ACC112 (cell line): ENCODE measurements at regions not wholly inside any gene's neighbourhood (a gene's known extent, or its start where the extent isn't known, plus 50 kb on each side); places are given as distances from the start of the nearest gene placed in this dataset.
"Not testable (repeated sequence)": the region's sequence is repeated elsewhere in the genome, so short reads cannot be mapped to it uniquely, and the experiment has no call there.

ENCODE experiments used
- H2AFZ ChIP-seq: fragments of 200-600 bp; sonication (generic); one replicate; pipeline ENCODE4 v1.6.0; 2017; ENCODE audit warnings: antibody characterized with exemption, low read length; ENCODE audit not compliant: unreplicated experiment
- H3K27ac ChIP-seq: fragments of 200-600 bp; sonication (generic); 2 replicates; pipeline ENCODE4 v1.5.1; 2014; ENCODE audit warnings: low read depth, mild to moderate bottlenecking, antibody characterized with exemption, low read length, moderate library complexity
- H3K27me3 ChIP-seq: fragments of 200-600 bp; sonication (generic); 2 replicates; pipeline ENCODE4 v1.6.1; 2014; ENCODE audit warnings: mild to moderate bottlenecking, antibody characterized with exemption, low read length, moderate library complexity, mixed read lengths; ENCODE audit not compliant: insufficient read depth
- H3K36me3 ChIP-seq: fragments of 200-600 bp; sonication (generic); 2 replicates; pipeline ENCODE4 v1.6.1; 2016; ENCODE audit warnings: mild to moderate bottlenecking, antibody characterized with exemption, low read length, moderate library complexity, mixed read lengths; ENCODE audit not compliant: insufficient read depth
- H3K4me1 ChIP-seq: fragments of 200-600 bp; sonication (generic); one replicate; pipeline ENCODE4 v1.6.1; 2016; ENCODE audit warnings: low read length, mixed read lengths; ENCODE audit not compliant: insufficient read depth, unreplicated experiment, control insufficient read depth
- H3K4me3 ChIP-seq: fragments of 200-600 bp; sonication (generic); 2 replicates; pipeline ENCODE4 v1.5.1; 2014; ENCODE audit warnings: mild to moderate bottlenecking, low read depth, low read length
- H3K79me2 ChIP-seq: fragments of 200-600 bp; sonication (generic); one replicate; pipeline ENCODE4 v1.6.0; 2016; ENCODE audit warnings: low read length; ENCODE audit not compliant: control insufficient read depth, unreplicated experiment, insufficient read depth

GRCh38 chr2:212875950-212876349 is 275.5 kb downstream of the IKZF2 start:
- H3K27ac ChIP-seq, H3K4me1 ChIP-seq, H3K27me3 ChIP-seq, H3K4me3 ChIP-seq, H2AFZ ChIP-seq, H3K36me3 ChIP-seq, H3K79me2 ChIP-seq: not testable (repeated sequence)

DNA sequence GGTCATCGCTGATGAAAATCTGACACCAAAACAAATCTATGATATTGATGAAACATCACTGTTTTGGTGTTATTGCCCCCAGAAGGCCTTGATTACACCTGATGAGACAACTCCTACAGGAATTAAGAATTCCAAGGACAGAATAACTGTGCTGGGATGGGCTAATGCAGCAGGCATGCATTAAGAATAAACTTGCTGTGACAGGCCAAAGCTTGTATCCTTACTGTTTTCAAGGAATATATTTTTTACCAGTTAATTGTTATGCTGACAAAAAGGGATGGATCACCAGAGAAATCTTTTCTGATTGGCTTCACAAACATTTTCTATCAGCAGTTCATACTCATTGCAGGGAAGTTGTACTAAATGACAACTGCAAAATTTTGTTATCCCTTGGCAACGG is 278.2 kb downstream of the IKZF2 start:
- Histone ChIP-seq H3K79me2 (no peaks in the 10 kb centered on the region), H3K36me3 (no peaks in the 10 kb centered on the region), H3K4me1 (no peaks in the 10 kb centered on the region), H3K27me3 (no peaks in the 10 kb centered on the region), H2AFZ (no peak overlapping the region), H3K27ac (no peak overlapping the region), H3K4me3 (no peak overlapping the region)

DNA sequence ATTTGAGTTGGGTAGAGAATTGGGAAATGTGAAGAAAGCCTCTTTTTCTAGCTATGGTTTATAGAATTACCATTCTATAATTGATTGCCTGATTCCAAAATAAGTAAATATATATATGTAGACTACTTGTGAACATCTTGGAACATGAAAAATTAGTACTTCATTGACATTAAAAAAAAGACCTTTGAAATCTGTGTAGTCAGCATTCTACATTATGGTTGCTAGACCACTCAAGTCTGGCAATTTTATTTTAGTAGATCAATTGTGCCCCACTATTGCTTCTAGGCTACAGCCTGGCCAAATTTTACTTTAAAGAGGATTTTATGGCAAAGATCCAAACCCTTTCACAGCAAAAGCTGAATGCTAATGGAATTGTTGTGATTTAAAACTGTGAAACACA is 279.8 kb downstream of the IKZF2 start:
- Histone ChIP-seq H3K27ac (no peak overlapping the region), H3K36me3 (no peaks in the 10 kb centered on the region), H2AFZ (no peak overlapping the region), H3K79me2 (no peaks in the 10 kb centered on the region), H3K27me3 (no peaks in the 10 kb centered on the region), H3K4me3 (no peak overlapping the region), H3K4me1 (no peaks in the 10 kb centered on the region)

DNA sequence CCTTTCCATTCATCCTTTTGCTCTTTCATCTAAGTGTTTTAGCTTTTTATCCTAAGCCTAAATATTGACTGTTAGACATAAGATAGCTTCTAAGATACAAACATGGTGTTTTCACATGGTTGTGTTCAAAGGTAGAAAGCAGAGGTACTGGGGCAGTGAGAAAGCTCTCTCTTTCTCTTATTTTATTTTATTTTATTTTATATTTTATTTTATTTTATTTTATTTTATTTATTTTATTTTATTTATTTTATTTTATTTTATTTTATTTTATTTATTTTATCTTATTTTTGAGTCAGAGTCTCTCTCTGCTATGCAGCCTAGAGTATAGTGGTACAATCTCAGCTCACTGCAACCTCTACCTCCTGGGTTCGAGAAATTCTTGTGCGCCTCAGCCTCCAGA is 287.2 kb downstream of the IKZF2 start:
- no peak overlapping the region for H2AFZ ChIP-seq
- H3K4me3 ChIP-seq, result no peak overlapping the region
- H3K79me2 ChIP-seq, result no peaks in the 10 kb centered on the region
- peaks cover 4% of the 10 kb centered on the region; the same call in 1 of the 2 replicates for H3K36me3 ChIP-seq
- no peak overlapping the region for H3K27ac ChIP-seq
- no peaks in the 10 kb centered on the region for H3K27me3 ChIP-seq
- H3K4me1 ChIP-seq, result no peaks in the 10 kb centered on the region

GRCh38 chr2:212863185-212863588 is 288.2 kb downstream of the IKZF2 start:
- Histone ChIP-seq H3K4me3 (no peak overlapping the region), H2AFZ (no peak overlapping the region), H3K27ac (no peak overlapping the region), H3K36me3 (peaks cover 4% of the 10 kb centered on the region; the same call in 1 of the 2 replicates), H3K79me2 (no peaks in the 10 kb centered on the region), H3K27me3 (no peaks in the 10 kb centered on the region), H3K4me1 (no peaks in the 10 kb centered on the region)

DNA sequence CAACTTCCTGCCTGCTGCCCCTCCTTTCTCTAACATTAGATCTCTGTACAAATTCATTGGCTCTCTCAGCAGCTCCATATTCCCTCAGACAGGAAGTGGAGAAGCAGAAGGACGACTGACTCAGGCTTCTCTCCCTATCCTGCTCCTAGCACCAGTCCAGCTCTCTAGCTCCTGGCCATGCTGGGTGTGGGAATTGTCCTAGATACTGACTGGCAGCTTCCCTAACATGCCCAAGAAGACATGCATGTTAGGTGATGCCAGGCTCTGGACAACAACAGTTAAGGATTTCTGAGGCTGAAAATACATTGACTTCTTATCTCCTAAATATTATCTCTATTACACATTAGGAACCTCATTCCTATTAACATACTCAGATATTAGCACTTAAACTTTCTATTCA is 292.9 kb downstream of the IKZF2 start:
- Histone ChIP-seq H3K4me3 (no peak overlapping the region), H3K27me3 (no peaks in the 10 kb centered on the region), H3K36me3 (no peaks in the 10 kb centered on the region), H2AFZ (no peak overlapping the region), H3K27ac (no peak overlapping the region), H3K79me2 (no peaks in the 10 kb centered on the region), H3K4me1 (no peaks in the 10 kb centered on the region)

GRCh38 chr2:212854771-212855170 is 296.6 kb downstream of the IKZF2 start:
- Histone ChIP-seq H2AFZ (no peak overlapping the region), H3K36me3 (no peaks in the 10 kb centered on the region), H3K4me1 (no peaks in the 10 kb centered on the region), H3K27me3 (no peaks in the 10 kb centered on the region), H3K79me2 (no peaks in the 10 kb centered on the region), H3K27ac (no peak overlapping the region), H3K4me3 (no peak overlapping the region)

DNA sequence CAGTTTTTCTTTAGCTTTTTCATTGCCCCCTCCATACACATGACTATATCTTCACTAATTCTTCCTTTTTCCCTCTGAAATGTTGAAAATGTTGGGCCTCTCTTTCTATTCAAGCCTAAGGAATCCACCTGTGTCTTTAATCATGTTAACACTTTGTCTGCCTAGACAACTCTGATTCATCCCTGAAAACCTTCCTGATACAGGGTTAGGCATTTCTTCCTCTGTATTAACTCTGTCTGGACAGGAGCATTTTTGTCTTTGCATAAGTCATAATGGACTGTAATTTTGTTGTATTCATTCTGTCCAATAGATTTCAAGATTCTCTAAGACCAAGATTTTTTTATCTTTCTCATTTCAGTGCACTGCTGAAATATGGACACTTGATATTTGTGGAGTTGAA is 297.3 kb downstream of the IKZF2 start:
- H2AFZ ChIP-seq, result no peak overlapping the region
- no peaks in the 10 kb centered on the region for H3K27me3 ChIP-seq
- H3K4me3 ChIP-seq, result no peak overlapping the region
- no peaks in the 10 kb centered on the region for H3K4me1 ChIP-seq
- H3K79me2 ChIP-seq, result no peaks in the 10 kb centered on the region
- H3K36me3 ChIP-seq, result no peaks in the 10 kb centered on the region
- no peak overlapping the region for H3K27ac ChIP-seq

- Histone ChIP-seq H3K4me3 (no peak overlapping the region), H3K36me3 (no peaks in the 10 kb centered on the region), H2AFZ (no peak overlapping the region), H3K27me3 (no peaks in the 10 kb centered on the region), H3K27ac (peak overlapping the region; percentile 96), H3K4me1 (peaks cover 39% of the 10 kb centered on the region), H3K79me2 (no peaks in the 10 kb centered on the region)
Measured at GRCh38 chr2:212845941-212846340, 305.5 kb downstream of the IKZF2 start.

DNA sequence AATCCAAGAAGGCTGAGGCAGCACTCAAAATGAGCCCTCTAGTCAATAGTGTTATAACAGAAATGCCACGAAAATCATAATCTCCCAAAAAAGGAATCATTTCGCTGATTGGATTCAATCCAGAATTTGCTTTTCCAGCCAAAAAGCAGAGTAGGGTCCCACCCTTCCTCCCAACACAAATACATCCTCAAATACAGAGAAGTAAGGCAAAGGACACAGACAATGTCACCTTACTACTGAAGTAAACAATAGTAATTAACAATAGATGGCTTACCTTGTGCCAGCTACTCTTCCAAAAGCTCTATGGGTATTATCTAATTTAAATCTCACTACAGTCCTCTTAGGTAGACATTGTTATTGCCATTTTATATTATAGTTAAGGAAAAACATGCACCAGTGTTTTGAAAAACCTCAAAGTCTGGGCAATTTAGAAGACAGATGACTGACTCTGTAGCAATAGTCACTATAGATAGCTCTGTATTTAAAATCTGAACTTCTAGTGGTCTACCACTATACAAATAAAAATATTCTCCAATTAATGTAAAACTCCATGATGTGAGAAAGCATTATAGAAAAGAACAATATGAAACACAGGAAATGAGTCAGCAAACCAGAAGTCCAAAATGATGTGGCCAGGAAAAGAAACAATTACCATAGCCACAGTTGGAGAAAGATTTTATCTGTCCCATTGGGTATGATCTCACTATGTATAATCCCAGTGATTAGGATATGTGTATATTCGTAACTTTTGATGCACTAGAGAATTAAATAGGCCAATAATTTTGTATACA is 305.0 kb upstream of the ERBB4 start:
- peak overlapping the region; percentile 49 for H2AFZ ChIP-seq
- no peaks in the 10 kb centered on the region for H3K27me3 ChIP-seq
- H3K79me2 ChIP-seq, result no peaks in the 10 kb centered on the region
- no peaks in the 10 kb centered on the region for H3K36me3 ChIP-seq
- peaks cover 39% of the 10 kb centered on the region for H3K4me1 ChIP-seq
- peak overlapping the region; percentile 96 for H3K27ac ChIP-seq
- peak overlapping the region; percentile 10 for H3K4me3 ChIP-seq

- peaks cover 39% of the 10 kb centered on the region for H3K4me1 ChIP-seq
- no peaks in the 10 kb centered on the region for H3K79me2 ChIP-seq
- no peaks in the 10 kb centered on the region for H3K36me3 ChIP-seq
- H3K27ac ChIP-seq, result peak overlapping the region; percentile 96
- peak overlapping the region; percentile 10 for H3K4me3 ChIP-seq
- H2AFZ ChIP-seq, result peak overlapping the region; percentile 49
- no peaks in the 10 kb centered on the region for H3K27me3 ChIP-seq
Measured at GRCh38 chr2:212842544-212843185, 304.1 kb upstream of the ERBB4 start.
